ENCODE measurements at regions not wholly inside any gene's neighbourhood (a gene's known extent, or its start where the extent isn't known, plus 50 kb on each side); places are given as distances from the start of the nearest gene placed in this dataset.

GRCh38 chr2:192719629-192720028 lies 524.9 kb upstream of the TMEFF2 start:
- no peak for TF ChIP-seq POLR2A (IDR thresholded peaks at IDR 0.05; ENCODE audit: low read length)
- TF ChIP-seq CTCF (IDR thresholded peaks at IDR 0.05): no peak
- TF ChIP-seq EHMT2 (IDR thresholded peaks at IDR 0.05; ENCODE audit: low read depth): no peak
